HG02884 (cell line): ENCODE measurements at regions not wholly inside any gene's neighbourhood (a gene's known extent, or its start where the extent isn't known, plus 50 kb on each side); places are given as distances from the start of the nearest gene placed in this dataset.

Experiments used
- ATAC-seq: cut with Tn5 transposase; IDR thresholded peaks from one replicate; pipeline ENCODE4 v1.9.1; 2021; ENCODE audit warnings: mild to moderate bottlenecking, moderate library complexity; ENCODE audit not compliant: unreplicated experiment

DNA sequence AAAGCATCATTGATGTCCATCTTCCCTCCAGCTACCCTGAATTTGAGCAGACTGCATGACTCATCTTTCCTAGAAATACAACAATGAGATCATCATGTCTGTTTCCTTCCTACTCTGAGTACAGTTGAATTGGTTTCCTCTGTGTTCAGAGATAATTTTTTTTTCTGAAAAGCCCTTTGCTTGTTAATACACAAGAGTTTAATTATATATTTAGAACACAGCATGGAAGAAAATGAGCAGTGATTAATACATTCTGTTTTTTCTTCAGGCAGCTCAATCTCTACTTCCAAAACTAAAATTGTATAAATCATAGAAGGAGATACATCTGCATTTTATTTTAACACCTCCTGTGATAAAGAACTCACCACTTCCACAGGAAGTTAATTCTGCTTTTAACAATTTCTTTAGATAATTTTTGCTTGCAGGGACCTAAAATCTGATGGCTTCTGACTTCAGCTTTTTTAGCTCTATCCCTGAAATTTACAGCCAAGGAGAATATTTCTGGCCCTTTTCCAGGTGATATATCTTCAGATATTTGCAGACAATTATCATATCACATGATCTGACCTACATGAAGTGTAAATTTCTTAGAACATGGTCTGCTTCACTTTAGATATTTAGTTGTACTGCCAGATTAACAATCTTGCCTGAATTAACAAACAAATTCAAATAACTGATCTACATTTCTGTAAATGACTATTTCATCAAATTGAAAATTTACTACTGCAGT lies 249.0 kb downstream of the TRIB2 start:
- no peak for ATAC-seq

- ATAC-seq: no peak
Observed at GRCh38 chr2:12967804-12968203, 251.1 kb downstream of the TRIB2 start.

DNA sequence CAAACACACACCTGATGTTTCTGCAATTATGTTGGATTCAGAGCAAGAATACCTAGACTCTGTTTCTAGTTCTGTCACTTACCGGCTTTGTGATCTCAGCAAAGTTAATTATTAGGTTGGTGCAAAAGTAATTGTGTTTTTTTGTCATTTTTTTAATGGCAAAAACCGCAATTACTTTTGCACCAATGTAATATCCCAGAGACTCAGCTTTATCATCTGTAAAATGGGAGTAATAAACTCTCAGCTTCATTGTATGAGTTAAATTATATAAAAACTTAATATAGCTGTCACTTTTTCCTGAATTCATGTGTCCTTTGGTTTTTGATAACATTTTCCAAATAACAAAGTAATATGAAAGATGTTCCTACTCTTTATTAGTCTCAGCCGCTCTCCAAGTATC lies 251.7 kb downstream of the TRIB2 start:
- no peak for ATAC-seq

GRCh38 chr2:12970861-12971260 lies 254.1 kb downstream of the TRIB2 start:
- no peak for ATAC-seq

GRCh38 chr2:12971581-12972365 lies 255.0 kb downstream of the TRIB2 start:
- ATAC-seq: no peak

GRCh38 chr2:12978066-12978835 lies 261.5 kb downstream of the TRIB2 start:
- no peak for ATAC-seq

GRCh38 chr2:12979066-12979465 lies 262.3 kb downstream of the TRIB2 start:
- ATAC-seq: no peak

GRCh38 chr2:12980817-12981216 lies 264.1 kb downstream of the TRIB2 start:
- no peak for ATAC-seq

DNA sequence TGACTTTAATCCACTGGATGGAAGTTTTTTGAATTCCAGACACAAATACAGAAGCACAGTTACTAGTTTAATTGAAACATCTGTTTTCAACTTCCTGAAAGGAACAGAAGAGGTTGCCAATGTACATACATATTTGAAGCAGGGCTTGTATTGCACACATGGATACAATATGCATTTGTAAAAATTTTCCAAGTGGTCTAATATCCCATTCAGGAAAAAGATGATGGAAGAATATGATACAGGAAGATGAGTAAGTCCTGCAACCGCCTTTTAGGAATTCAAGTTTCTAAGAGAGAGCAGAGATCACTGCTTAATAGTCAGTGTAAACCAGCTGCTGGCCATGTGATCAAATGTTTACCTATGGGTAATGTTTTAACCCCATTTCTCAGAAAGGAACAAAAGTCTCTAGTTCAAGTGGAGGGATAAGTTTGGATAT lies 265.4 kb downstream of the TRIB2 start:
- ATAC-seq: no peak

- no peak for ATAC-seq
Observed at GRCh38 chr2:12987246-12987645, 270.5 kb downstream of the TRIB2 start.

DNA sequence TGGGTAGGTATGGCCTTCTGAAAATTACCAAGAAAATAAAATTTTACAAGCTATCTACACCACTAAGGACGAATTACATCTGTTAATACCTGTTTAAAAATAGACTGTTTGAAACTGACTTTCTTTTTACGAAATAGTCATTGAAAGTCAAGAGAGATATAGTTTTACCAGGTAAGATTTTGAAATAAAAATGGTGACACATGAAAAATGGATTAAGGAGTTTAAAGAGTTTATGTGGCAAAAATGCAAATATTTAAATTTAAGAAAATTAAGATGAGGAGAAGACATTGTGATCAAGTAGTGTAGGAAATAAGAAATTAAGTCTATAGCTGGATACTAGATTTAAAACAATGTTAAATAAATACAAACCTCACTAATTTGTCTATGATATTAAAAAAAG lies 271.5 kb downstream of the TRIB2 start:
- no peak for ATAC-seq

GRCh38 chr2:12990523-12990922 lies 273.8 kb downstream of the TRIB2 start:
- ATAC-seq: no peak

- ATAC-seq: no peak
Observed at GRCh38 chr2:12998685-12999084, 281.9 kb downstream of the TRIB2 start.

DNA sequence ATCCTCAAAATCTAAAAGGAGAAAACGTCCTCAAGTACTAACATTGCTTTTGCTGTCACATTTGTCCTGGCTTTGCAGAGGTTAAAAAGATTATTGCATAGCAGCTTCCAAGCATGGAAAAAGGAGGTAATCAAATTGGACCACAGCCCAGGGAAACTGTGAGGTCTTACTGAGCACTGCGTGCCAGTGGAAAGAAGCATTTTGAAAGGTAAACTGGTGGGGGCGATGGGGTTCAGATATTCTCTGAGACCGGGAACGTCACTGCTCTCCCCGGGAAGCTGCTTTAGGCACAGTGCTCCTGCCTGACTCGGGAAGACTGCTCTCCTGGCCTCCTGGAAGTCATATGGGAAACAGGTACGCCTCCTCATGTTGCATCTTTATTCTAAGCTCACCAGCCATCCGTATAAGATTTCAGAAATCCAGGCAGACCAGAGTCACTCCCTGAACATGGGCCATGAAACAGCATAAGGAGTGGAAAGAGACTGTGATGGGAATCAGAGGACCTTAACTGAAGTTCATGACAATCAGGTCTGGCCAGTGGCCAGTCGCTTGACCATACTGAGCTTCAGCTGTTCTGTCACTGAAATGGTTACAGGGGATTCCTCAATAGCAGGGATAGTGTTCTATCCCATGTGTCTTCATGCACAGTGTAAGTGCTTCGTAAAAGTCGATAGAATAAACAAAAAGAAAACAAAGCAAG lies 284.1 kb downstream of the TRIB2 start:
- ATAC-seq: no peak

DNA sequence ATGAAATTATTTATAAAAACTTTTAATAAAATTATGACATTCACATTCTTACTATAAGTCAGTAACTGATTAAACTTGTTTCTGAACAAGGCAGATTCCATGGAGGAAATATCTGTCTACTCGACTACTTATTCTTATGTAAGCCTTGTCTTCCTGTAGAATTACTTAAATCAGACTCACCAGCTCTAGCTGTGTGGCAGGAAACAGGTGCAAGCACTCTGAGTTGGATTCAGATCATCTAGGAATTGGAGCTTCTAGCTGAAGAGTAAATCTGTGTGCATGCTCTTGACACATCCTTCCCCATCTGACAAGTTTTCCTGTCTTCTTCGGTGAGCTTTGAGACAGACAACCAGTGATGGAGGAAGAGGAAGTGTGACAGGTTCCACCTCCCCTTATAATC lies 284.7 kb downstream of the TRIB2 start:
- ATAC-seq: no peak

DNA sequence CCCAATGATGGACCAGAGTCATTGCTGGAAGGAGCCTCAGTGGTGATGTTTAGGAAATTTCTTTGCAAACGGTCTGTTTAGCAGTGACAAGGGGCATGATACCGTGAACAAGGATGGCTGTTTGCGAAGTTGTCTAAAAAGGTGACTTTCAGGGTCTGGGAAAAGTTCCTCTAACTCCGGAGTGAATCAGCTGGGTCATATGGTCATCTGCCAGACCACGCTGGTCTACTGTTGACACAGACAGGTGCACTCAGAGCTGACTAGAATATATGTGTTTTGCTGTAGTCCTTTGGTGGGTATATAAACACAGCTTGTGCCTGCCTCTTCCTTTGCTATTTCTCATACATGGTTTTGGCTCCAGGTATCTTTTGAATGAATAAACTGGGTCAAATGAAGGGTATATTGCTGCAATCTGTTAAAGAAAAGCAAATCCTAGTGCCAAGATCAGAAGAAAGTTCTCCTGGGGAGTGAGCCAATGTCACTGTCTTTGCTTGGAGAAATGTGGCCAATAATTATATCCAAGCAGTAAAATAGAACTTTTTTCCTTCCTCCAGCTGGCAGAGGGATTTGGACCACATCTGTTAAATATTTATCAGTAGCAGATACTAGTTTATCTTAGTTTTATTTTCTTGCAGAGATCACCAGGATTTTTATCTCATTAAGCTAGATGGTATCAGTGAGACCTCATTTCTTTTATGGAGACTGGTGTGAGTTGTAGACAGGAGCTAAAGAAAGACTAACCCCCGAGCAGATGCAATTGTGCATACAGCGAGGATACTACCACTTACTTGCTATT lies 286.0 kb downstream of the TRIB2 start:
- ATAC-seq: no peak

GRCh38 chr2:13003500-13003899 lies 286.8 kb downstream of the TRIB2 start:
- ATAC-seq: no peak

DNA sequence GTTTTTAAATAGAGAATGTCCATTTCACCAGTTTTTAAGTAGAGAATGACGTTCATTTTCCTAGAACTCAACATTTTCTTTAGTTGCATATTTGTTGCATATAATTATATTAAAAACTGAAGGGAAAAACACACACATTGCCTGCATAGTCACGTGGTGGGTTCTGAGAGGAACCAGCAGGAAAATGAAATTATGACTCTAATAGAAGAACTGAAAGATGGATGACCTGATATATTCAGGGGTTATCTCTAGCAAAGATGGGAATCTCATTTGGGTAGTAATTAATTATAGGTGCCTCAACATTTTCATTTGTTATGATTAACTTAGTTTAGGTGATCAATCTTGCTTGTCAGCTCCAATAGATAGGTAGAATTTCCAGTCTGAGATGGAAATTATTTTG lies 288.3 kb downstream of the TRIB2 start:
- no peak for ATAC-seq

DNA sequence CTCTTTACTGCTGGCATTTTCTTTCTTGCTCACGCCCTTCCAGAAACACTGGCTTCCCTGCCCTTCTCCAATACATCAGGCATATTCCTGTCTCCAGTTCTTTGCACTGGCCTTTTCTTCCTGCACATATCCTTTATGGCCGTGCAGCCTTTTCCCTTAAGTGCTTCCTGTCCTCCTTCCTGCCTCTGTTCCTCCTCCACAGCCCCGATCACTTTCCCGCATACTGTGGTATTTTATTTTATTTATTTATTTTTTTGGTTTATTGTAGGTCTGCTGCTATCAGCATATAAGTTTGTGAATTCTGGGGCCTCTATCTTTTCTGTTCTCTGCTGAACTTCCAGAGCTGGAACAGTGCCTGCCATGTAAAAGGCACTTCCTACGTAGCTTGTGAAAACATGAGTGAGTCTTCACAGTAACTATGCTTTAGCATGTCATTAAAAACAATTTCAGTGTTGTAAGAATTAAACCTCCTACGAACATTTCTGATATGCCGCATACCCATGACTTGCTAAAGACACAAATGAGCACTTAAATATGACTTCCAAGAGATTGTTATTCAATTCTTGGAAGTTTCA lies 289.1 kb downstream of the TRIB2 start:
- no peak for ATAC-seq

DNA sequence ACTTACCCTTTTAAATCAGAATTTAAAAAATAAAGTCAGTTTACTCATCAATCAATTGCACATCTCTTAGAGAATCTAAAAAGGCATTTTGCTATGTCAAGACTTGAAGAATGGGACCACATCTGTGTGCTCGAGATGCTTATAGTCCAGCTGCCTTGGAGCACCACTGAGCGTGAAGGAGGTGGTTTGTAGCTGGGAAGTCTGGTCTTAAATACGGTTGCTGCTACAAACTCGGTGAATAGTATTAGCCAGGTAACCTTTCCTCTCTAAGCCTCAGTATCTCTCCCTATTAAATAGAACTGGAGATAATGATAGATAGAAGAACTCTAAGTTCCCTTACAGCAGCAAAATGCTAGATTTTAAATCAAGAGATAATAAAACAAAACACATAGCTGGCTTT lies 289.7 kb downstream of the TRIB2 start:
- ATAC-seq: no peak
